SK-N-SH (cell line): ENCODE measurements at regions not wholly inside any gene's neighbourhood (a gene's known extent, or its start where the extent isn't known, plus 50 kb on each side); places are given as distances from the start of the nearest gene placed in this dataset.

ENCODE experiments used
- CTCF ChIA-PET: fragments of 300-600, 350-600 bp; formaldehyde crosslinking; extraction: SDS; loops from one replicate; lab custom pipeline; 2021; lab: Yijun Ruan, JAX
- POLR2A ChIA-PET: fragments of 350-600 bp; sonication (Branson Sonifier 250); formaldehyde crosslinking; extraction: SDS; loops from one replicate; lab custom pipeline; 2020; ENCODE audit warnings: antibody characterized with exemption, inconsistent platforms; lab: Yijun Ruan, JAX
- DNase-seq: peaks from one replicate; pipeline ENCODE4 v3.0.0; 2012
- H2AFZ ChIP-seq: fragments of 200-600 bp; sonication (generic); 2 replicates; pipeline ENCODE4 v1.8.1; 2016; ENCODE audit warnings: antibody characterized with exemption, mild to moderate bottlenecking, low read depth
- H3F3A ChIP-seq: fragments of 200-600 bp; sonication (generic); replicated peaks from 2 replicates; pipeline ENCODE3; 2016; ENCODE audit warnings: antibody characterized with exemption, mild to moderate bottlenecking; ENCODE audit not compliant: insufficient read depth
- H3K27ac ChIP-seq, 2 experiments: fragments of 200-500 bp in 1 of 2; fragments of 200-600 bp in 1 of 2; sonication (Bioruptor generic) in 1 of 2; sonication (generic), shearing (Covaris generic) in 1 of 2; 2 replicates each; pipeline versions ENCODE4 v1.5.1 to v1.6.1; 2014 to 2016; ENCODE audit warnings: low read depth in 2 of 2, inconsistent platforms in 1 of 2, low read length in 1 of 2, mild to moderate bottlenecking in 1 of 2, mixed read lengths in 1 of 2
- H3K27me3 ChIP-seq: fragments of 200-600 bp; sonication (generic), shearing (Covaris generic); 2 replicates; pipeline ENCODE4 v1.6.1; 2016; ENCODE audit warnings: mixed run types; ENCODE audit not compliant: insufficient read depth
- H3K36me3 ChIP-seq, 2 experiments: fragments of 200-500 bp in 1 of 2; fragments of 200-600 bp in 1 of 2; sonication (Bioruptor generic) in 1 of 2; sonication (generic) in 1 of 2; replicated peaks in 1 of 2; 2 replicates each; pipeline versions ENCODE3 to v1.5.1; 2014 to 2016; ENCODE audit warnings: low read length in 1 of 2, mild to moderate bottlenecking in 1 of 2; ENCODE audit not compliant: insufficient read depth in 2 of 2, control insufficient read depth in 1 of 2
- H3K4me1 ChIP-seq, 2 experiments: fragments of 200-500 bp in 1 of 2; fragments of 200-600 bp in 1 of 2; sonication (Bioruptor generic) in 1 of 2; sonication (generic), shearing (Covaris generic) in 1 of 2; 2 replicates each; pipeline versions ENCODE4 v1.5.1 to v1.6.1; 2014 to 2016; ENCODE audit warnings: low read depth in 1 of 2, low read length in 1 of 2, mixed run types in 1 of 2; ENCODE audit not compliant: insufficient read depth in 2 of 2, control insufficient read depth in 1 of 2
- H3K4me2 ChIP-seq: fragments of 200-600 bp; sonication (generic), shearing (Covaris generic); 2 replicates; pipeline ENCODE4 v1.6.1; 2017; ENCODE audit warnings: mixed run types
- H3K4me3 ChIP-seq, 2 experiments: fragments of 200-500 bp in 1 of 2; fragments of 200-600 bp in 1 of 2; sonication (Bioruptor generic) in 1 of 2; sonication (generic), shearing (Covaris generic) in 1 of 2; 2 replicates each; pipeline versions ENCODE4 v1.5.1 to v1.8.1; 2014 to 2016; ENCODE audit warnings: low read depth in 2 of 2, inconsistent platforms in 1 of 2, low read length in 1 of 2, mild to moderate bottlenecking in 1 of 2, mixed read lengths in 1 of 2, moderate library complexity in 1 of 2
- H3K79me2 ChIP-seq: fragments of 200-600 bp; sonication (generic); 2 replicates; pipeline ENCODE4 v1.8.1; 2017; ENCODE audit warnings: mild to moderate bottlenecking; ENCODE audit not compliant: insufficient read depth
- H3K9ac ChIP-seq: fragments of 200-600 bp; sonication (generic); 2 replicates; pipeline ENCODE4 v1.6.1; 2017; ENCODE audit warnings: mixed run types
- H3K9me2 ChIP-seq: fragments of 200-600 bp; sonication (generic); 2 replicates; pipeline ENCODE4 v1.6.1; 2017; ENCODE audit warnings: mixed run types
- H3K9me3 ChIP-seq: fragments of 200-600 bp; sonication (generic); 2 replicates; pipeline ENCODE4 v1.6.1; 2017; ENCODE audit warnings: mixed run types, mild to moderate bottlenecking, moderate library complexity
- H4K20me1 ChIP-seq: fragments of 200-600 bp; sonication (generic); 2 replicates; pipeline ENCODE4 v1.6.1; 2017; ENCODE audit warnings: mild to moderate bottlenecking, mixed run types; ENCODE audit not compliant: insufficient read depth
- CHD2 ChIP-seq: fragments of 150-350 bp; IDR thresholded peaks from 2 replicates; pipeline ENCODE4 v1.6.1; 2018; ENCODE audit warnings: low read length; ENCODE audit not compliant: partially characterized antibody
- EP300 ChIP-seq, 2 experiments: IDR thresholded peaks; 2 replicates each; pipeline versions ENCODE4 v1.4.0 to v1.6.1; 2012; ENCODE audit warnings: borderline replicate concordance in 1 of 2, low read depth in 1 of 2, low read length in 1 of 2
- FOSL2 ChIP-seq: IDR thresholded peaks from 2 replicates; pipeline ENCODE4 v1.4.0; 2012; ENCODE audit warnings: low read depth, mild to moderate bottlenecking, moderate library complexity, borderline replicate concordance
- FOXM1 ChIP-seq: IDR thresholded peaks from 2 replicates; pipeline ENCODE4 v1.4.0; 2012; ENCODE audit warnings: low read depth, mild to moderate bottlenecking
- GABPA ChIP-seq: IDR thresholded peaks from 2 replicates; pipeline ENCODE4 v1.4.0; 2012; ENCODE audit warnings: low read depth, mild to moderate bottlenecking
- GATA2 ChIP-seq: sonication (generic); formaldehyde crosslinking; IDR thresholded peaks from 2 replicates; pipeline ENCODE4 v1.5.0; 2020; ENCODE audit warnings: mild to moderate bottlenecking, missing genetic modification reagents
- JUND ChIP-seq: IDR thresholded peaks from 2 replicates; pipeline ENCODE4 v1.4.0; 2012
- PBX3 ChIP-seq: IDR thresholded peaks from 2 replicates; pipeline ENCODE4; 2012
- POLR2AphosphoS5 ChIP-seq: IDR thresholded peaks from 2 replicates; pipeline ENCODE4 v1.6.1; 2012; ENCODE audit warnings: low read depth, low read length
- RAD21 ChIP-seq: IDR thresholded peaks from 2 replicates; pipeline ENCODE4 v1.6.1; 2012; ENCODE audit warnings: mild to moderate bottlenecking, low read length
- RCOR1 ChIP-seq: fragments of 150-350 bp; IDR thresholded peaks from 2 replicates; pipeline ENCODE4 v1.6.1; 2017; ENCODE audit warnings: antibody characterized with exemption, low read length
- RXRA ChIP-seq: IDR thresholded peaks from 2 replicates; pipeline ENCODE4 v1.4.0; 2012; ENCODE audit warnings: low read depth, mild to moderate bottlenecking, borderline replicate concordance
- SIN3A ChIP-seq: IDR thresholded peaks from 2 replicates; pipeline ENCODE4 v1.6.1; 2012; ENCODE audit warnings: low read depth, mild to moderate bottlenecking, low read length, moderate library complexity, borderline replicate concordance
- SMC3 ChIP-seq: IDR thresholded peaks from 2 replicates; pipeline ENCODE4 v1.6.1; 2012; ENCODE audit warnings: low read depth, low read length, improper control_type of control experiment
- TAF1 ChIP-seq: IDR thresholded peaks from 2 replicates; pipeline ENCODE4 v1.6.1; 2012; ENCODE audit warnings: low read depth, mild to moderate bottlenecking, low read length, moderate library complexity, borderline replicate concordance
- TCF12 ChIP-seq: IDR thresholded peaks from 2 replicates; pipeline ENCODE4 v1.4.0; 2012
- WGBS: methylation state at CpG from one replicate; pipeline ENCODE4 v1.1.6; 2017; ENCODE audit warnings: low lambda C conversion rate; 5-methylcytosine and 5-hydroxymethylcytosine counted together
- TF ChIP-seq, protein P1 (sequence below): IDR thresholded peaks from 2 replicates; pipeline ENCODE4 v1.4.0; 2012; ENCODE audit warnings: low read depth, borderline replicate concordance
- TF ChIP-seq, protein P2 (sequence below): IDR thresholded peaks from 2 replicates; pipeline ENCODE4 v1.4.0; 2012; ENCODE audit warnings: low read depth

DNA sequence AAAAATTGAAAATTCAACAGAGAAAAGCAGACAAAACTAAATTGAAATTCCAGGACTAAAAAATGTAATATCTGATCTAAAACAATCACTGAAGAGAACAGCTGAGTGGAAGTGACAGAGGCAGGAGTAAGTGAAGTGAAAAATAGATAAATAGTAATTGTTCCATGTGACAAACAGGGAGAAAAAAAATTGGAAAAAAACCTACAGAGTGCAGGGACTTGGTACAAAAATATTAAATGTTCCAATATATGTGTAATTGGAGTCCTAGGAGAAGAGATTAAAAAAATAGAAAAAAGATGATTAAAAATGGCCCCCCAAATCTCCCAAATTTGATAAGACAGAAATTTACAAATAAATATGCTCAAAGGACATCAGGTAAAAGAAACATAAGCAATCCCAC is 63.4 kb upstream of the NAMPT start (continued):
- TF ChIP-seq CHD2 (no peak), GABPA (no peak), SMC3 (no peak), GATA2 (CRISPR knock-in tag) (no peak), JUND (no peak), PBX3 (no peak)
- TF ChIP-seq, protein P1, sequence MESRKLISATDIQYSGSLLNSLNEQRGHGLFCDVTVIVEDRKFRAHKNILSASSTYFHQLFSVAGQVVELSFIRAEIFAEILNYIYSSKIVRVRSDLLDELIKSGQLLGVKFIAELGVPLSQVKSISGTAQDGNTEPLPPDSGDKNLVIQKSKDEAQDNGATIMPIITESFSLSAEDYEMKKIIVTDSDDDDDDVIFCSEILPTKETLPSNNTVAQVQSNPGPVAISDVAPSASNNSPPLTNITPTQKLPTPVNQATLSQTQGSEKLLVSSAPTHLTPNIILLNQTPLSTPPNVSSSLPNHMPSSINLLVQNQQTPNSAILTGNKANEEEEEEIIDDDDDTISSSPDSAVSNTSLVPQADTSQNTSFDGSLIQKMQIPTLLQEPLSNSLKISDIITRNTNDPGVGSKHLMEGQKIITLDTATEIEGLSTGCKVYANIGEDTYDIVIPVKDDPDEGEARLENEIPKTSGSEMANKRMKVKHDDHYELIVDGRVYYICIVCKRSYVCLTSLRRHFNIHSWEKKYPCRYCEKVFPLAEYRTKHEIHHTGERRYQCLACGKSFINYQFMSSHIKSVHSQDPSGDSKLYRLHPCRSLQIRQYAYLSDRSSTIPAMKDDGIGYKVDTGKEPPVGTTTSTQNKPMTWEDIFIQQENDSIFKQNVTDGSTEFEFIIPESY: no peak
- TF ChIP-seq, all 33 proteins: peak for 0

DNA sequence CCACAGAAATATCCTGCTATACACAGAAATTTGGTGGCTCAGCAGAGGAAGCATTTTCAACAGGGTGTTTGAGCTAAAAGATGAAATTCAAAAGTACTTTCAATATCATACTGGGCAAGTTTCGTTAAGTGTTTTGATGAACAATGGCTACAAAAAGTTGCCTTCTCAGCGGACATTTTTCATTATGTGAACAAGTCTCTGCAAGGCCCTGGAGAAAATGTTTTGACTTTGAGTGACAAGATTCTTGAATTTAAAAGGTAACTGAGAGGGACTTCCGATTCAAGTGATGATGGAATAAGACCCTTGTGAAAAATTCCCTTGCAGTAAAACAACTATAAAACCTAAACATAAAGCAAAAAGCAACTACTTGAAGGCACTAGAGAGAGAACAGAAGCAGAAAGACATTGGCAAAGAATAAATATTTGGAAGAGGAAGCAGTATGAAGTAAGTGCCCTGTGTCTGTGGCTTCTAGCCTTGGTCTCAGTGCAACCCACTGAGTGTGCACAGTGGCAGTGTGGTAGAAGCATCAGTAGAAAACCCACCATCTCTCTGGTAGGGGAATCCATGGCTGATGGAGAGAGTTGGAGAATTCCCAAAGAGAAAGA is 62.5 kb upstream of the NAMPT start:
- Histone ChIP-seq H3K27me3 (no peaks in the 10 kb centered on the region), H3K4me1 (peaks cover 0 to 19% of the 10 kb centered on the region in 2 experiments; a peak in 2 of 4 replicates), H3K27ac (peak overlapping the region in 1 of 2 experiments; percentile 40; a peak in 2 of 4 replicates), H3K79me2 (no peaks in the 10 kb centered on the region), H4K20me1 (no peaks in the 10 kb centered on the region), H3K9me2 (no peaks in the 10 kb centered on the region), H3K36me3 (no peaks in the 10 kb centered on the region), H3K4me3 (no peak overlapping the region), H2AFZ (no peak overlapping the region), H3F3A (peaks cover 4% of the 10 kb centered on the region), H3K9ac (no peak overlapping the region), H3K4me2 (no peak overlapping the region), H3K9me3 (peaks cover 13% of the 10 kb centered on the region)
- TF ChIP-seq, protein P2, sequence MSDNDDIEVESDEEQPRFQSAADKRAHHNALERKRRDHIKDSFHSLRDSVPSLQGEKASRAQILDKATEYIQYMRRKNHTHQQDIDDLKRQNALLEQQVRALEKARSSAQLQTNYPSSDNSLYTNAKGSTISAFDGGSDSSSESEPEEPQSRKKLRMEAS: no peak
- TF ChIP-seq CHD2 (no peak), RXRA (no peak), SIN3A (no peak), RCOR1 (no peak), EP300 (IDR thresholded peaks at IDR 0.05; ENCODE audit: borderline replicate concordance in 1 of 2, low read depth in 1 of 2, low read length in 1 of 2) (no peak), TCF12 (no peak), FOXM1 (no peak), FOSL2 (no peak), RAD21 (no peak), POLR2AphosphoS5 (no peak), TAF1 (no peak)
- ChIA-PET CTCF (interaction anchor here (1.2 kb wide), 1 partner anchor 171 kb away, joined by 4 read pairs; no protein-coding TSS in a partner anchor), POLR2A (no interaction called here)
- 84% methylated on average over 3 of the region's 3 CpGs for WGBS
- no peak for DNase-seq
